Prostate gland (tissue), 2 donors: ENCODE measurements at regions not wholly inside any gene's neighbourhood (a gene's known extent, or its start where the extent isn't known, plus 50 kb on each side); places are given as distances from the start of the nearest gene placed in this dataset.

Source experiments
- CTCF ChIP-seq, 4 experiments: fragments of 200-600 bp in 2 of 4; fragments of 450-650 bp in 2 of 4; sonication (generic) in 2 of 4; IDR thresholded peaks; 1 replicate in 3 of 4; 2 replicates in 1 of 4; pipeline ENCODE4 v1.5.1; 2016 to 2019; ENCODE audit warnings: antibody characterized with exemption in 4 of 4, mild to moderate bottlenecking in 2 of 4, moderate library complexity in 2 of 4
- POLR2AphosphoS5 ChIP-seq: sonication (generic); formaldehyde crosslinking; IDR thresholded peaks from one replicate; pipeline ENCODE4 v1.6.1; 2017; ENCODE audit warnings: antibody characterized with exemption

- TF ChIP-seq CTCF (IDR thresholded peaks at IDR 0.05): no peak
- TF ChIP-seq POLR2AphosphoS5: no peak
Observed at GRCh38 chr6:94698773-94699172, 878.6 kb upstream of the MANEA start.
